NCI-H146 treated with DMSO at 0.1 percent for 48 hours (cell line): ENCODE measurements at regions not wholly inside any gene's neighbourhood (a gene's known extent, or its start where the extent isn't known, plus 50 kb on each side); places are given as distances from the start of the nearest gene placed in this dataset.

Experiments
- DNase-seq: peaks from one replicate; lab custom pipeline; 2025; ENCODE audit not compliant: unreplicated experiment; lab: John Stamatoyannopoulos, UW

DNA sequence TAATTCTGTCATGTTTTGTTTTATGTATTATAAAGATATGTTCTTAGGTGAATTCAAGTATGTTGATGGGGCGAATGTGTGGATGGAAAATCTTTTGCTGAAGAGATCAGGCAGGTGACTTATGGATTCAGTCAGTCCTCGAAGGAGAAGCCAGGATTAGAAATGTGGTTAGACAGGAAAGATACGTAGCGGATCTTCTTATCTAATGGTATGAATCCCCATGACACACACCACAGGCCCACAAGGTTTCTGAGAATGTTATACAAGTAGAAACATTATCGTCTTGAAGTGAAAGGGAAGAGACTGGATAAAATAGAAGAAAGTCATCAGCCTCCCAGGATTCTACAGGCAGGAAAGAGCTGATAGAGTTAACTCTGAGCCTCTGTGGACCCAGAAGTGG lies 69.0 kb upstream of the RFXAP start:
- no peak for DNase-seq

DNA sequence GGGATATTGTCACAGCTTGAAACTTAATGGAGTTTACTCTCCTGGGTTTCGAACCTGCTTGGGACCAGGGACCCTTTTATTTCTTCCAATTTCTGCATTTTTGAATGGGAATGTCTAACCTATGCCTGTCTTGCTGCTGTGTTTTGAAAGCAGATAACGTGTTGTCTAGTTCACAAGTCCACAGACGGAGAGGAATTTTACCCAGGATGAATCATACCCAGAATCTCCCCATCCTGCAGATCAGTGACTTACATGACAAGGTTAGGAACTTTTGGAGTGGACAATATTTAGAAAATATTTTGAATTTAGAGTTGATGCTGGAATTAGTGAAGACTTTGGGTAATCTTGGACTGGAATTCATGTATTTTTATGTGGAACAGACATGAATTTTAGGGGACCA lies 68.6 kb upstream of the RFXAP start:
- no peak for DNase-seq

DNA sequence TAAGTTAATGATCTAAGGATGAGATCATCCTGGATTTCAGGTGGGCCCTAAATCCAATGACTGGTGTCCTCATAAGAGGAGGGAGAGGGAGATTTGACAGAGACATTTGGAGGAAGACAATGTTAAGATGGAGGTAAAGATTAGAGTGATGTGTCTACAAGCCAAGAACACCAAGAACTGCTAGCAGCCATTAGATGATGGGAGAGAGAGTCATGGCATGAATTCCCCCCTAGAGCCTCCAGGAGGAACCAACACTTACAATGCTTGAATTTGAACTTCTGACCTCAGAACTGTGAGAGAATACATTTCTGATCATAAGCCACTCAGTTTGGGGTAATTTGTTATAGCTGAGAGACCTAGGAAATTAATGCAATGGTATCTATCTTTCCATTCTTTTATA lies 68.1 kb upstream of the RFXAP start:
- no peak for DNase-seq

DNA sequence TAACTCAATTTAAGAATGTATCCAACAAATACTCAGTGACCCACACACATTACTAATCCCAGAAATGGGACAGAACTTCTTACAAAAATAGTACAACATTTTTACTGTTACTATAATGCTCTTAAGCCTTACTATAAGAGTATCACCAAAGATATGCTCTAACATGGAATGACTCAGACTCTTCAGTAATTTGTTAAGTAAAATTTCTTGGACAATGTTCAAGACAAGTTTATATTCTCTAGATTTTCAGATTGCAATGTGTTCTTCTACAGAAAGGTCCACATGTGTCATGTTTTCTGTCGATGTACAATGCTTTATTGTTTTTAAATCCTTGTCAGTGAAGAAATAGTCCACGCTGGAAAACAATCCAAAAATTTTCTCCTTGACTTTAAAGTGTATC lies 66.3 kb upstream of the RFXAP start:
- no peak for DNase-seq

DNA sequence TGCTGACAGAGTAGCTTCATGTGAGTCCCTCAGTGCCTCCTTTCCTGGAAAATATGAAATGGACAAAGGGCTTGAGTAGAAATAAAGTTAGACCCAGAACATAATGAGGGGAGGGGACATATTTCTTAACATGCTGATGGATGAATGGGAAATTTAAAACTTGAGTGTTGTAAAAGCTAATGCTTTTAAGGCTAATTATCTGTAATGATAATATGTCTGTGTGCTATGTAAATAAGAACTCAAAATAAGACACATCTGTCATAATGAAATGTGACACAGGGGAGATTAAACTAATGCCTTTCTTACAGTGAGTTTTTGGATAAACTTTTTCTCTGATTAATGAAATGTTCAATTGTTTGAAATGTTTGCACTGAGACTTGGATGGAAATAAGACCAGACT lies 65.8 kb upstream of the RFXAP start:
- no peak for DNase-seq

DNA sequence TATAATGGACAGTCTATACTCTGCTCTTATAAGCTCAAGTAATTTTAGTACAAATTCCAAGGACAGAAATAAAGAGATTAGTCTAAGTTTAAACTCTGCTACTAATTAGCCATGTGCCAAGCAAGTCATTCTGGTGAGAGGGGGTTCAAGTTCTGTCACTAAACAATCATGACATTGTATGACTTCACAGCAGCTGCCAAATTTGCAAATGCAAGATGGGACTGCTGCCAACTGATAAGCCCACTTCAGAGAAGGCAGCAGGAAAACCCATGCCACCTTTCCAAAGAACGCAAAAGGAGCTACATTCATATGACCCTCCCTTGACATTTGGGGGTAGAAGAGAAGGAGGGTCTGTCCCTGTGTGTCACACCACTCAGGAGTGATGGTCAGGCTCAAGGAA lies 60.7 kb upstream of the RFXAP start:
- DNase-seq, result peak; percentile 54

DNA sequence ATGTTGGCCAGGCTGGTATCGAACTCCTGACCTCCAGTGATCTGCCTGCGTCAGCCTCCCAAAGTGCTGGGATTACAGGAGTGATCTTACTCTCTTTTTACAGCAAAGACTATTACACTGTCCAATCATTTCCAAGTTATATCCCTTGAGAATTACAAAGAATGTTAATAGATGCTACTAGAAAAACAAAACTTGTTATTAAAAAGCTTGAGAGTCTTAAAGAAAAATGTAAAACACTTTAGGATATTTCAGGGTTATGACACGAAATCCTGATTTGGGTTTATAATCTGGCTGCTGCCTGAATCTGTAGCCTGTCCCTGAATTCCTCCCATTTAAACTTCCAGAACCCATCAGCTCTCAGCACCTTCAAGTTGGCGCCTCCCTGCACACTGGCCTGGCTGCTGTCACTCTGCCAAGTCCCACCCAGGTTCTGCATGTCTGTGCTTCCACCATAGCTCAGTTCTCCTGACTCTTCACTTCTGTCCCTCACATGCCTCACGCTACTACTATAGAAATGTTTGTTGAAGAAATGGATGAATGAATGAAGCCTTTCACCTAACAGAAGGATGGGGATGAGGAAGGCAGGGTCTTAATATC lies 55.8 kb upstream of the RFXAP start:
- no peak for DNase-seq

DNA sequence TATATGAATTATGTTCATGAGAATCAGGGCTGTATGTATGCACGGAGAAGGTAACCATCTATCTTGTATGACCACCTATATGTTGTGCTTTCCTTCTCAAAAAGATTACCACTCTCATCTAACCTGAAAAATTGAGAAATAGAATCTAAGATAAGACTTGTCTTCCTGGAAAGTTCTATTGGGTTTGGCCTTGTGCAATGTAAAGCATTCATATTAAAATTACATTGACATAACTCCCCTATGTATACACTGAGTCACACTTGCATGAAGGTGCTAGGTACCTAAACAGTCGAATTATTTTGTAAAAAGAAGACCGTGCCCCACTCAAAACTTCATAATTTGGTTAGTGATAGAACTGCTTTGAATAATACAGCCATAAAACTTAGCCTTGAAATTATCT lies 54.5 kb upstream of the RFXAP start:
- DNase-seq, result no peak

DNA sequence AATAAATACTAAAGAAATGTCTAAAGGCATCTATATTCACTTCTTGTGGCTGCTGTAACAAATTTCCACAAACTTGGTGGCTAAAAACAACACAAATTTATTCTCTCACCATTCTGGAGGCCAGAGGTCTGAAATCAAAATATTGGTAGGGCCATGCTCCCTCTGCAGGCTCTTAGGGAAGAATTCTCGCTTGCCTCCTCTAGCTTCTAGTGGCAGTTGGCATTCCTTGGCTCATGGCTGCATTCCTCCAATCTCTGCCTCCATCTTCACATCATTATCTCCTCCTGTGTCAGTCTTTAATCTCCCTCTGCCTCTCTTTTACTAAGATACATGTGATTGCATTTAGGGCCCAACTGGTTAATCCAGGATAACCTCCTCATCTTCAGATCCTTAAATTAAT lies 54.1 kb upstream of the RFXAP start:
- DNase-seq, result no peak

DNA sequence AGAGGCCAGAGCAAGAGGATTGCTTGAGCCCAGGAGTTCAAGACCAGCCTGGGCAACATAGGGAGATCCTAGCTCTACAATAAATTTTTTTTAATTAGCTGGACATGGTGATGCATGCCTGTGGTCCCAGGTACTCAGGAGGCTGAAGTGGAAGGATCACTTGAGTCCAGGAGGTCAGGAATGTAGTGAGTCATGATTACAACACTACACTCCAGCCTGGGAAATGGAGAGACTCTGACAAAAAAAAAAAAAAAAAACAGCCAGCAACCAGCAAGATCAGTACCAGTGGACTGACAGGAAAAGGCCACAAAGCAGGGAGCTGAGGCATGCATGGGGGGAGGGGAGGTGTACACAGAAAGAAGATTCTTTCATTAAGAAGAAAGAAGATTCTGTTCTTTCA lies 52.7 kb upstream of the RFXAP start:
- DNase-seq, result no peak

DNA sequence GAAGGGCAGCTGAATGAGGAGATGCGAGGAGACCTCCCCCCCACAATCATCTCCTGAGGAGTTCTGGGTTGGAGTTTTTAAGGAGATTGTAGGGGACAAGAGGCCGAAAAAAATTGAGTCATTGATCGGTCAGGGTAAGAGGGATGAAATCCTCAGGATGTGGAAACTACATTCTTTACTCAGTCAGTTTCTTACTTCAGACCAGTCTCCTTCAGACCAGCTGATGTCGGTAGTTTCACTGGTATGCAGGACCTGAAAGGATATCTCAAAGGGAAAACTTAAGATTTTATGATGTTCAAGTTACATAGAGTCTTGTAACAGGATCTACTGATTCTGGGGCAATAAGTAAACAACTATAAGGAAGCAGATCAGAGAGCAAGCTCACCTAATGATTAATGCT lies 51.7 kb upstream of the RFXAP start:
- DNase-seq, result no peak

DNA sequence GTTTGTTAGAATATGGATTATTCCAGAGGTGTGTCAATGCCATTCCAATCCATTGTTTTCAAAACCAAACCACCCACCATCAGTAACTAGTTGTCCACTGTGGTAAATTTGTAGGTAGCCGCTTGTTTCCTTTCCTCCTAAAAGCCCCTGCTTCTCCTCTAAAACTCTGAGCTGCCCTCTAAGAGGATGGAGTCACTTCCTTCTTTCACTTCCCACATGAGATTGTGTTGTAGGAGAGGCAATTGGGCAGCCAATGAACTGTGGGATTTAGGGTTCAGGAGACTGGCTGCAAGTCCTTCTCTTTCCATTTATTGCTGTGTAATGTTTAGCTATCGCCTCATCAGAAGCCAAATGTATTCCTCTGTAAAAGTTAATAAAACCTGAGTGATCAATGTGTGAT lies 49.9 kb upstream of the RFXAP start:
- DNase-seq, result no peak
